ENCODE measurements at regions not wholly inside any gene's neighbourhood (a gene's known extent, or its start where the extent isn't known, plus 50 kb on each side); places are given as distances from the start of the nearest gene placed in this dataset.
A peak's percentile ranks its signal among the peaks of the same experiment; 100 is the strongest.
"Not testable (repeated sequence)": the region's sequence is repeated elsewhere in the genome, so short reads cannot be mapped to it uniquely, and the experiment has no call there.

DNA sequence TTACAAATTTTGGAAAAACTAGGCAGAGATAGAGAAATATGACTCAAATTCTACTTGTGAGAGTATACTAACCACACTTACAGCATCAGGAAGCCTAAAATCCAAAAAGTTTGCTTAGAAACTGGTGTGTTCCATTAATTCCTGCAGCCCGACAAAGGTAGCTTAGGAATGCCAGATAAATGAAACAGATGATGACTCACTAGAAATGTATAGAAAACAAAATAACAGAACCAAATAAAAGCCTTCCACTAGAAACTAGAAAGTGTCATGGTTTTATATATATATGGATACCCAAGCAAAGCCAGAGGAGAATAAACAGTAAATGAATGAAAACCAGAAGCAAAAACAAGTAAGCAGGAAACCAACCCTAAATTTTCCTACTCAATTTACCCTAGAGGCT is 272.2 kb upstream of the PRDM9 start:
- DNase-seq (ENCODE audit: low spot score): no peak

GRCh38 chr5:23234197-23234596 is 273.2 kb upstream of the PRDM9 start:
- DNase-seq (ENCODE audit: low spot score): peak; percentile 29

DNA sequence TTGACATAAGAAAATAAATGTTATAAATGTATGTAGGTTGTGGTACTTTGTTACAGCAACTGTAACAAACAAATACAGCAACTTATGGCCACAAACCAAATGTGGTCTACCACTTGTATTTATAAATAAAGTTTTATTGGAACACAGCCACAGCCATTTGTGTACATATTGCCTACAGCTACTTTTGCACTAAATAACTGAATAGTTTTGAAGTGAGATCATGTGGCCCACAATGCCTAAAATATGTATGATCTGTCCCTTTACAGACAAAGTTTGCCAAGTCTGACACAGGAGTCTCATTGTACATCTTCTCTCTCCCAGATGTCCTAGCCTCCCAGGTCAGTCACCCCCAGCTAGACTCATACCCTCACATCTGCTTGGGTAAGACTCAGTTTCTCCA is 283.6 kb upstream of the PRDM9 start:
- no peak for DNase-seq (ENCODE audit: low spot score)

- no peak for DNase-seq (ENCODE audit: low spot score)
These were observed 285.6 kb upstream of the PRDM9 start for GRCh38 chr5:23221831-23222230.

DNA sequence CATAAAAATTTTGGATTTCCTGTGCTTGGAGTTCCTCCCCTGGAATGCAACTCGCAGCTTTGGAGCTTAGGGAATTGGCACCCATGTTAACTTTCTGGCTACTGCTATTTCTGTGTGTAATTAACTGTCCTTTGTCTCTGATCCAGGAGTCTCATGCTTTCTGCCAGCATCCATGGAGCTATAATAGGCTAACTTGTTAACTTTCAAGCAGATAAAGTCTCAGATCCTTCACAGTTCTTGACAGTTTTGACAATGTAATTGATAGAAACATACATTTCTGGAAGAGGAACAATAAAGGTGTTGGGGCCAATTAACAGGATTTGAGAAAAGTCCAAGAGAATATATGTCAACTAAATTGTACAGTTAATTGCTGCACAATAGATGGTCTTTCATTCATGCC is 290.2 kb upstream of the PRDM9 start:
- DNase-seq (ENCODE audit: low spot score): no peak

DNA sequence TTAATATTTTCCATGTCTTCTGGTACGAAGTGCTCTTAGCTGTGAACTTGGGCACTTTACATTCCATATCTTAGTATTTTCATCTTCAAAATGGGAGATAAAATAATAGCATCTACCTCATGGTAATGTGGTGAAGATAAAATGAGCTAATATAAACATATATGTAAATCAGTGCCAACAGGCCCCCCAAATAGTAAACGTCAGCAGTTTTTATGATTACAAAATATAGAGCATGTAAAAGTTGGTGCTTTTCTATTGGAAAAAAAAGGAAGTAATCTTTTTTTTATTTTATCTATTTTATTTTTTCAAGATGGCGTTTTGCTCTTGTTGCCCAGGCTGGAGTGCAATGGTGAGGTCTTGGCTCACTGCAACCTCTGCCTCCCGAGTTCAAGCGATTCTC is 291.1 kb upstream of the PRDM9 start:
- DNase-seq (ENCODE audit: low spot score): no peak

DNA sequence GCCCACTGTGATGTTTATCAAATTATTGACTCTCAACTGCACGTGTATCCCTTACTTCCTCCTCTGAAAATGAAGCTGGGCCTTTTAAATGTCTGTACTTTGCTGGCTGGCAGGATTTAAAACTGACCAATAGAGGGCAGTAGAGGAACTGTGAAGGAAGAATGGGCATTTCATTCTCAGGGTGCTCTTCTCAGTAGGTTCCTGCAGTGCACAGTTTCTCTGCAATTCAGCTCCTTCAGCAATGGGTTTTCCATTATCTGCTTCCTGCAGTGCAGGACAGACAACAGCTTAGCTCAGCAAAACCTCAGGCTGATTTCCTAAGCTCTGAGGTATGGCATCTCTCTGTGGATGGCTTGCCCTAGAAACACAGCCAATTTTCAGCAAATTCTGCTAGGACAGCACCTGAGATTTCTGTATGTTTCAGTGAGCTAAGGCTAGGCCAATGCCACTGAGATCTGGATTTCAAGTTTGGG is 298.4 kb upstream of the PRDM9 start:
- DNase-seq (ENCODE audit: low spot score): peak; percentile 72

DNA sequence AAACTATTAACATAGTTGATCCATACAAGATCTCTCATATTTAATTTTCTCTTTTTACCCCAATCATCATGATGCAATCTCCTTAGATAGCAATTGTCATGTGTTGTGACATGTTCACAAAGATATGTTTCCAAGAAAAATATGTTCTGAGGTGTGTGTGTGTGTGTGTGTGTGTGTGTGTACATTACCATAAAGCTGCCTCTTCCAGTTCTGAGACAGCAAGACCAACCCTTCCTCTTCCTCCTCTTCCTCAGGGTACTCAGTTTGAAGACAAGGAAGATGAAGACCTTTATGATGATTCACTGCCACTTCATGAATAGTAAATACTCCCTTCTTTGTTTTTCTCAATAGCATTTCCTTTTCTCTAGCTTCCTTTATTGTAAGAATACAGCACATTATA is 303.3 kb upstream of the PRDM9 start:
- no peak for DNase-seq (ENCODE audit: low spot score)

DNA sequence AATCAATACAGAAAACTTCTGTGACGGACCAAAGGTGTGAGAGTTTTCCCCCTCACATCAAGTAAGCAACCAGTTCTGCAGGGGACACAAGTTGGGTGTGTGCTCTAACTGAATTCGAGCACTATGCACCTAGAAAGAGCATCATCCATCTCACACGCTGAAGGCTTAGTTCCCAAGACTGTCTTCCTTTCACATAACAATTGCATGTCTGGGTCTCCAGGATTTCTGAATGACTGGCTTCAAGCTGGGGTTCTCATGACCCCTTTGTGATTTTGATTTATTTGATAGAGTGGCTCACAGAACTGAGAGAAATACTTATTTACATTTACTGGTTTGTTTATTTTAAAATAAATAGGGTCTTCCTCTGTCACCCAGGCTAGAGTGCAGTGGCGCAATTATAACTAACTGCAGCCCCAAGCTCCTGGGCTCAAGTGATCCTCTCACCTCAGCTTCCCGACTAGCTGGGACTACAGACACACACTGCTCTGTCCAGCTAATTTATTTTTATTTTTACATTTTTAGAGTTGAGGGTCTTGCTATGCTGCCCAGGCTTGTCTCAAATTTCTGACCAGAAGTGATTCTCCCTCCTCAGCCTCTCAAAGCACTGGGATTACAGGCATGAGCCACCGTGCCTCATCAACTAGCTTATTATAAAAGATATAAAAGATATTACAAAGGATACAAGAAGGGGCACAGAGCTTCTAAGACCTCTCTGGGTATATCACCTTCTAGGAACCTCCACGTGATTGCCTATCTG is 316.7 kb upstream of the CDH12 start:
- peak; percentile 46 for DNase-seq (ENCODE audit: low spot score)

GRCh38 chr5:23164971-23165370 is 311.8 kb upstream of the CDH12 start:
- no peak for DNase-seq (ENCODE audit: low spot score)

- no peak for DNase-seq (ENCODE audit: low spot score)
These were observed 305.0 kb upstream of the CDH12 start for GRCh38 chr5:23158179-23158578.

GRCh38 chr5:23157716-23158115 is 304.6 kb upstream of the CDH12 start:
- no peak for DNase-seq (ENCODE audit: low spot score)

DNA sequence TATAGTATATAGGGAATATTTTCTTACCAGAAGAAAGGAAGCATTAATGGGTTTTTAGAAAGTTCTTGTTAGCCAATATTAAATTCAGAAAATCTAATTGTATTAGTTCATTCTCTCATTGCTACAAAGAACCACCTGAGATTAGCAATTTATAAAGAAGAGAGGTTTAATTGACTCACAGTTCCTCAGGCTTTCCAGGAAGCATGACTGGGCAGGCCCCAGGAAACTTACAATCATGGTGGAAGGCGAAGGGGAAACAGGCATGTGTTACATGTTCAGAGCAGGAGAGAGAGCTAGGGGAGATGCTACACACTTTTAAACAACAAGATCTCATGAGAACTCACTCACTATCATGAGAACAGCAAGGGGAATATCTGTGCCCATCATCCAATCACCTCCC is 304.0 kb upstream of the CDH12 start:
- no peak for DNase-seq (ENCODE audit: low spot score)

GRCh38 chr5:23147625-23148024 is 294.5 kb upstream of the CDH12 start:
- no peak for DNase-seq (ENCODE audit: low spot score)

- DNase-seq (ENCODE audit: low spot score): no peak
These were observed 293.0 kb upstream of the CDH12 start for GRCh38 chr5:23146183-23146582.

GRCh38 chr5:23139338-23140171 is 286.4 kb upstream of the CDH12 start:
- peak; percentile 21 for DNase-seq (ENCODE audit: low spot score)

- DNase-seq (ENCODE audit: low spot score): no peak
These were observed 283.8 kb upstream of the CDH12 start for GRCh38 chr5:23136958-23137357.

DNA sequence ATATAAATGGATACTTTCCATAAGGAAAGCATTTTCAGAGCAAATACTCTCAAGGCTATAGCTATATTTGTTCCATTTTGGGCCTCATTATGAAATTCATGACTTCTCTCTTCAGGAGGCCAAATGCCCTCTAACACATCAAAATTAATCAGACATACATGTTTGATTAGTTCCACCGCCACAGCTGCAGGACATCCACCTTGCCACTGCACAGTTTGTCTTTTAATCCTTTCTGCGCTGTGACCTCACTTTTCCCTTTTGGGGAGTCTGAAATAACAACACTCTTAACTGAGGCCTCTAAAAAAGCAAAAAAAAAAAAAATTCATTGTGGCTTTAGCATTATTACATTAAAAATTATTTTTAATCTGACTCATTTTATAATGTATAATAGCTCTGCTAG is 279.1 kb upstream of the CDH12 start:
- DNase-seq (ENCODE audit: low spot score): no peak

- DNase-seq (ENCODE audit: low spot score): no peak
These were observed 259.1 kb upstream of the CDH12 start for GRCh38 chr5:23112237-23112636.

GRCh38 chr5:23105021-23105420 is 251.9 kb upstream of the CDH12 start:
- DNase-seq (ENCODE audit: low spot score): no peak

- no peak for DNase-seq (ENCODE audit: low spot score)
These were observed 250.4 kb upstream of the CDH12 start for GRCh38 chr5:23103566-23103965.

GRCh38 chr5:23095418-23095817 is 242.3 kb upstream of the CDH12 start:
- not testable (repeated sequence) for DNase-seq (ENCODE audit: low spot score)

DNA sequence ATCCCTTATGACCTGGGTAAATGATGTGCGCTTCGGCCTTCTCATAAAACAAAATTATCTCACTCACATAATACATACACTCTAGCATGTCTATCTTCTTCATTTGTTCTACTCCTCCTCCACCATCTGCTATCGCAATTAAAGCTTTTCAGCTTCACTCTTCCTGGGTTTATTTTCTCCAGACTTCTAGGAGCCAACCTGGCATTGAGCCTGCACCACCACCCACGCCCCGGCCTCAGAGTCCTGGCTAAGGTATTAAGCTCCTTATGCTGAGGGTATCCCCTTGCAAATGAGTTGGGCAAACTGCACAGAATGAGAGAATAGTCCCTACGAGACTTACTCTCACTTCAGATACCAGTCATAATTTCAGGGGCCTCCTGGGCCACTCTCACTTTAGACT is 236.1 kb upstream of the CDH12 start:
- no peak for DNase-seq (ENCODE audit: low spot score)

All from iPS-NIHi11 (cell line).